HG02852 (cell line): ENCODE measurements at regions not wholly inside any gene's neighbourhood (a gene's known extent, or its start where the extent isn't known, plus 50 kb on each side); places are given as distances from the start of the nearest gene placed in this dataset.
"Not testable (repeated sequence)": the region's sequence is repeated elsewhere in the genome, so short reads cannot be mapped to it uniquely, and the experiment has no call there.

Source experiments
- ATAC-seq: cut with Tn5 transposase; IDR thresholded peaks from one replicate; pipeline ENCODE4 v1.9.1; 2021; ENCODE audit warnings: mild to moderate bottlenecking, moderate library complexity; ENCODE audit not compliant: unreplicated experiment

DNA sequence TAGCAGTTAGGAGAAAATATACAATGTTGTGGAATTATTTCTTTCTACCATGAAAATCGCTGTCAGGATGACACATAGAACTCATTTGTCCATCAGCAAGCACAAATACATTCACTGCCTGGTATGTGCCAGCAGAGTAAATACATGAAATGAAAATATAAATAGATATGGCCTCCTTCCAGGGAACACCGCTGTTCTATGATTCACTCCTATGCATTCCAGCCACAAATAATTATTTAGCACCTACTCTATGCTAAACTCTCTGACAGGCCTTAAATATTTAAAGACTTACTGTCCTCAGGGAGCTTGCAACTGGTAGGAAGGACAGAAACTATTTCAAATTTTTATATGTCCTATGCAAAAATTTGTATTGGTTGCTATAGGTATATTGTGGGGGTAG, 975.0 kb upstream of the NCAM2 start:
- ATAC-seq: no peak

- ATAC-seq: no peak
Measured at GRCh38 chr21:20024741-20025140, 973.5 kb upstream of the NCAM2 start.

DNA sequence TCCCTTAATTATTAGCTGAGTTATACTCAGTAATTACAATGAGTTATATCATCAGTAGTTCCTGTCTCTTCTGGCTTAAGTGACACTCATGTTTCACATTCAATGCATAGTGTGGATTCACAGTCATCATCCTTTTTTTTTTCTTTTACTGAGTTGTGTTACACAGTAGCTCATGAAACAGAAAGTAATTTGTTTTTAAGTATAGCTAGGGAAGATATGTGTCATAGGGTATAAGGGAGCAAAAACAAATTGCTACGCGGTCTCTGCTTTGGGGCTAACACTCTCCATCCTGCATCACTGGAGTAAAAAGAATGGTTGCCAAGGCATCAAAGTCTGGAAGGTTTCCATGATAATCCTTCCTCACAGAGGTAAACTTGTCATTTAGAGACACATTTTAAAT, 971.7 kb upstream of the NCAM2 start:
- no peak for ATAC-seq

DNA sequence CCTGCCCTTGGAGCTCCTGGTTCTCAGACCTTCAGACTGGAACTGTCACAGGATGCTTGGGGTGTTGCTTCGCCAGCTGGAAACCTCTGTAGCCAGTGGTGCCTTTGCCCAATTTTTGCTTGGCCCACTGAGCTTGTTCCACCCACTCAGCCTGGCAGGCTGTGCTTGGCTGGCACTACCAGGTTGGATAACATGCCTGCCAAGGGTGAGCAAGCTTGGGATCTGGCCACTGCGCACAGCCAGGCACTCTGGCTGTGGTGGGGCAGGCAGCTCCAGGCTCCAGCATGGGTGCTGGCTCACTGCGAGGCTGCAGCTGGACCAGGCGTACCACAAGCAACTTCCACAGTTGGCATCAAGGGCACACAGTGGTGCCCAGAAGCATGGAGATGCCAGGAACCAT, 967.8 kb upstream of the NCAM2 start:
- ATAC-seq: no peak

- ATAC-seq: no peak
Measured at GRCh38 chr21:20031807-20032206, 966.4 kb upstream of the NCAM2 start.

DNA sequence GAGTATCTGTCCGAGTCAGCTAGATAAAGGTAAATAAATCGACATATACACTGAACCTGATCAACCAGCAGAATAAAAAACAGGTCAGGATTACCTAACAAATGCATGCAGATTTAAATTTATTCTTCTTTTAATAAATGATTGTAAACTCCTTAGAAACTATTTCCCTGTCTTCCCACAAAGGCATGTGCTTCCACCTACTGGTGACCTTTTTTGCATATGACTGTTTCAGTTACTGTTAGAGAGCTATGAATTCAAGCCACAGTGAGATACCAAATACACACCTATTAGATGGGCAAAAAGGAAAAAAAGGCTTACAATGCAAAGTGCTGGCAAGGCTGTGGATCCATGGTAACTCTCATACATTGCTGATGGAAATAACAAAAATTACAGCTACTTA, 957.4 kb upstream of the NCAM2 start:
- ATAC-seq: no peak

DNA sequence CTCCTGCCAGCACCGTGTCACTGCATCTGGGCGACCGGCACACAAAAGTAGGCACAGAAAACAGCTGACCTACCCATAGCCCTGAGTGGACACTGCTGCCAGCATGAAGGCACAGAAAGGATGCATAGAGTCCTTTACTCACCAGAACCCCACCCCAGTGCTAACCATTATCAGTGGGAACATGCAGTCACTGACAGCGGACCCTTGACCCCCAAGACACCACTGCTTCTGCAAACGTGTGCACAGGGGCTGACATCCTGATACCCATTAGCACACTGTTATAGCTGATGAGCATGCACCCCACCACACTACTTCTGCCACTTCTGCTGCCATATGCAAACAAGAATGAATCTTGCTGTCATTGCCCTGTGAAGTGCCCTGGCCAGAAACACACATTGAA, 953.0 kb upstream of the NCAM2 start:
- ATAC-seq: no peak

DNA sequence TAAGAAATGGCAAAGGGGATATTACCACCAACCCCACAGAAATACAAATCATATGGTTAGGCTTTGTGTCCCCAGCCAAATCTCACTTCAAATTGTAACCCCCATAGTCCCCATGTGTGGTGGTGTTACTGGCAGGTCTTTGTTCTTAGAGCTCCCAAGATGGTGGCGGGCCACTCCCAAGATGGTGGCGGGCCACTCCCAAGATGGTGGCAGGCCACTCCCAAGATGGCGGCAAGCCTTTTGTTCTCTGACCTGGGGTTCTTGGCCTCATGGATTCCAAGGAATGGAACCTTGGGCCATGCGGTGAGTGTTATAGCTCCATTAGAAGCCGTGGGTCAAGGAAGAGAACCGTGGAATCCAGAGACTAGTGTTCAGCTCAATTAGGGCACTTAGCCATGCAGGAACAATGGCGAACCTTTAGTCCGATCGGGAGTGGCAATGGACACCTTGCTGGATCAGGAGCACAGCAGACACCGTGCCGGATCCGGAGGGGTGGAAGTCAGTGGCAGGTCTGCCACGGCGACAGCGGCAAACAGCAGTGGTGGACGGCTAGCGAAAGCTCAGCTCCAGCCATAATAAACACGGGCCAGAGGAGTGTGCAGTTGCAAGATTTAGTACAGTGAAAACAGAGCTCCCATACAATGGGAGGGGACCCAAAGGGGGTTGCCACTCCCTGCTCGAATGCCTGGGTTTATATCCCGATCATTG, 949.9 kb upstream of the NCAM2 start:
- ATAC-seq: not testable (repeated sequence)

- ATAC-seq: no peak
Measured at GRCh38 chr21:20083336-20083735, 914.9 kb upstream of the NCAM2 start.

- no peak for ATAC-seq
Measured at GRCh38 chr21:20083925-20084324, 914.3 kb upstream of the NCAM2 start.

GRCh38 chr21:20086508-20086907, 911.7 kb upstream of the NCAM2 start:
- no peak for ATAC-seq

GRCh38 chr21:20106368-20106767, 891.8 kb upstream of the NCAM2 start:
- ATAC-seq: no peak

GRCh38 chr21:20108016-20108415, 890.2 kb upstream of the NCAM2 start:
- ATAC-seq: no peak

DNA sequence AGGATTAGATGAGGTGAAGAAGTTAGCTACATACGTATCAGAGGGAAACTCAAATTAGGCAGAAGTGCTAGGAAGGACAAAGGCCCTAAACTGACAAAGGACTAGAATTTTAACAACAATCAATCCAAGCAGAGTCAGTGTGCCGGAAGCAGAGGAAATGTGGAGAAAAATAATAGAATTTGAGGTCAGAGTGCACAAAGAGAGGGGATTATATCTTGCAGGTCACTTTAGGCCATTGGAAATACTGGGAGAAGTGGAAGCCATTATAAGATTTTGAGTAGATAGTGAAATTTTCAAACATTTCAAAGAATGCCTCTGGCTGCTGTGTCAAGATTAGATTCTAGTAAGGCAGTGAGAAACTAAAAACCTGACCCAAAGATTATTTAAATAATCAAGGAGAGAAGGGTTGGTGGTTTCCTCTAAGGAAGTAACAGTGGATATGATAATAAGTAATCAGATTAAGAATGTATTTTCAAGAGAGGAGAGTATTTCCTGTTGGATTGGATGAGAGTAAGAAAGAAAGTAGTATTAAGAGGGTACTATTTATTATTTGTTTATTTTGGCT, 889.2 kb upstream of the NCAM2 start:
- no peak for ATAC-seq

DNA sequence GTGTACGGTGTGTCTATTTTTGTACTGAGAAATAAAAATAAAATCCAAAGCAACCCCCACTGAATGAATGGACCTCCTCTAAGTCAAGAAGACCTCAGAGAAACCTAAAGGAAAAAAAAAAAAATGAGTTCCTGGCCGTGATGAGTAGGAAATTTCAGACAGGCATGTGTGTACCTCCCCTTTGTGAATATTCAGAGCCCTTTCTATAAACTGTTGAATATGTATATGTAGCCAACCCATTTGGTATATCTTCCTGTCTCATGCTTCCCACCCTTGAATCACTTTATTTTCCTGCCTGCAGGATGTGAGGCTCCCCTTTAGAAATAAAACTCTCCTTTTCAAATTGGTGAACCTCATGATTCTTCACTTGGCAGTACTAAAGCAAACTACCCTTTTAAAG, 887.8 kb upstream of the NCAM2 start:
- no peak for ATAC-seq

DNA sequence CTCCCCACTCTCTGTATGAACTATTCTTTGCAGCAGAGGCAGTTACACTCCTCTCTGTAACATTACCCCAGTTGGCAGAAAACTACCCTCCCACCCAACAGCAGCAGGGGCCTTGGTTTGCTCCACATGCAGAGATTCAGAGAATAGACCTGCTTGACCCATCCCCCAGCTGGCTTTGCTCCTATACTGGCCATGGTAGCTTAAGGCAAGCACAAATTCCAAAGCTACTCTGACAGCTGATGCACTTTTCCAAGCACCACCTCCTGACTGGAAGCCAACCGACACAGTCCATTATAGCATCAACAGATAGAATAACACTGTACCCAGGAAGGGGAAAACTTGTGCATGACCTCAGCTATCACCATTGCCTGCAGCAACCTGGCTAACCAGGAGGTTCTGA, 846.5 kb upstream of the NCAM2 start:
- no peak for ATAC-seq

- ATAC-seq: no peak
Measured at GRCh38 chr21:20163167-20163566, 835.0 kb upstream of the NCAM2 start.

DNA sequence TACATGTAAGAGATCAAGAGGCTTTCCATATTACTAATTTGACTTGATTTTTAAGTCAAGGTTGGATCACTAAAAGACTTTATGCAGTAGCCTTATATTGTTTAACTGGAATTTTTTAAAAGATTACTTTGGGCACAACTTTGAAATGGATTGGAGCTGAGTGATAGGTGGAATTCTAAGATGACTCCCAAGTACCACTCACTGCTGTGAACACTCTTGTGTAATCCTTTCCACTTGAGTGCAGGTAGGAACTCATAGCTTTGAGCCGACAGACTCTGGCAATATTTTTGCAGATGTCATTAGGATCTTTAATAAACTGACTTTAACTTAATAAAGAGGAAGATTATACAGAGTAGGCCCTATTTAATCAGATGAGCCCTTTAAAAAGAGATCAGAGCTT, 831.1 kb upstream of the NCAM2 start:
- no peak for ATAC-seq

DNA sequence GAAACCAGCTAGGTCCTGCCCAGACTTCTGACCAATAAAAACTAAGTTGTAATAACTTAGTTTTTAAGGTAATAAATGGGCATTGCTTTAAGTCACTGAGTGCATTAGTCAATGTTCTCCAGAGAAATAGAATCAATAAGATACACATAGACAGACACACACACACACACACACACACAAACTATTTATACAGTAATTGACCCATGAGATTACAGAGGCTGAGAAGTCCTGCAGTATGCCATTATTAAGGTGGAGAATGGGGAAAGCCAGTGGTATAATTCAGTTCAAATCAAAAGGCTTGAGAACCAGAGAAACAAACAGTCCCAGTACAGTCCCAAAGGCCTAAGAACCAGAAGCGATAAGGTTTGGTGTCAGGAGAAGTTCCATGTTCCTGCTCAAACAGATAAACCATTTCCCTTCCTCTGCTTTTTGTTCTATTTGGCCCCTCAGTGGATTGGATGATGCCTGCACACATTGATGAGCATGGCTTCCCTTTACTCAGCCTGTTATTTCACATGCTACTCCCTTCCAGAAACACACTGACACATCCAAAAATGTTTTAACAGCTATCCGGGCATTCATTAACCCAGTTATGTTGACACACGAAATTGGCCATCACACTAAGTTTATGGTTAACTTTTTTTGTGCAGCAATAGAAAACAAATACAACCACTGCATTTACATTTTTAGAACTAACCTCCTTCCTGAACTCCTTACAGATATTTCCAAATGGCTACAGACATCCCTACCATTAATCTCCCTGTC, 828.2 kb upstream of the NCAM2 start:
- ATAC-seq: no peak

DNA sequence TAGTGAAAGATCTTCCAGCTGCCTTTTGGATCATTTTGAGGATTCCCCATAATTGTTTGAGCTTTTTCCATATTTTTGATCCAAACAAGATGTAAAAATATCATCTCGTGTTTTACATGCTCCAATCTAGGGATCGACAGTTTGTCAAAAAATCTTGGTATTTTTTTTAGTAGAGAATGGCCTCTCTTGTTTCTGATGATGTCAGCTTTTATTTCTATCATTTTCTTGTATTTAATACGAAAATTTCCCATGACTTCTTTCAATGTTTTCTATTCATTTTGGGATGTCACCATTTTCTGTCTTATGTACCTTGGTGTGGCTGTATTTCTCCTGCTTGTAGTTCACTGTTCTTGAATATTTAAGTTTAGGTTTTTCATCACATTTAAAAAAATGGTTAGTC, 812.0 kb upstream of the NCAM2 start:
- no peak for ATAC-seq

GRCh38 chr21:20187028-20187427, 811.2 kb upstream of the NCAM2 start:
- ATAC-seq: no peak

DNA sequence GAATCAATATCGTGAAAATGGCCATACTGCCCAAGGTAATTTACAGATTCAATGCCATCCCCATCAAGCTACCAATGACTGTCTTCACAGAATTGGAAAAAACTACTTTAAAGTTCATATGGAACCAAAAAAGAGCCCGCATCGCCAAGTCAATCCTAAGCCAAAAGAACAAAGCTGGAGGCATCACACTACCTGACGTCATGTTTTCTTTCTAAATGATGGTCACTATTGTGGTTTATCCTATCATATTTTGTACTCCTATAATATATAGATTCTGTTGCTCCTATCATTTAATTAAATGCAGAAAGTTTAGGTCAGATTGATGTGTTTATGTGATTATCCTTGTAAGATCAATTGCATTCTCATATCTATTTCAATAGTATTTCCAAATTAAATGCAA, 796.9 kb upstream of the NCAM2 start:
- ATAC-seq: not testable (repeated sequence)
